Parathyroid adenoma (tissue), 2 donors: ENCODE measurements at regions not wholly inside any gene's neighbourhood (a gene's known extent, or its start where the extent isn't known, plus 50 kb on each side); places are given as distances from the start of the nearest gene placed in this dataset.

Experiments used
- H2AFZ ChIP-seq: fragments of 300-600 bp; sonication (generic); one replicate; pipeline ENCODE4 v1.7.0; 2017; ENCODE audit warnings: antibody characterized with exemption, mild to moderate bottlenecking
- H3K27ac ChIP-seq: fragments of 300-600 bp; sonication (generic); one replicate; pipeline ENCODE4 v1.7.0; 2017
- H3K27me3 ChIP-seq: fragments of 300-600 bp; sonication (generic); one replicate; pipeline ENCODE4 v1.7.0; 2017; ENCODE audit warnings: low read length; ENCODE audit not compliant: control insufficient read depth, insufficient read depth
- H3K36me3 ChIP-seq: fragments of 300-600 bp; sonication (generic); one replicate; pipeline ENCODE4 v1.7.0; 2017; ENCODE audit warnings: low read length; ENCODE audit not compliant: control insufficient read depth, insufficient read depth
- H3K4me1 ChIP-seq: fragments of 300-600 bp; sonication (generic); one replicate; pipeline ENCODE4 v1.7.0; 2017; ENCODE audit warnings: control low read depth
- H3K4me2 ChIP-seq: fragments of 300-600 bp; sonication (generic); one replicate; pipeline ENCODE4 v1.7.0; 2017; ENCODE audit warnings: low read length
- H3K4me3 ChIP-seq: fragments of 300-600 bp; sonication (generic); one replicate; pipeline ENCODE4 v1.7.0; 2017; ENCODE audit warnings: low read depth, low read length
- H3K79me2 ChIP-seq: fragments of 300-600 bp; sonication (generic); one replicate; pipeline ENCODE4 v1.7.0; 2017; ENCODE audit warnings: control low read depth
- H3K9ac ChIP-seq: fragments of 300-600 bp; sonication (generic); one replicate; pipeline ENCODE4 v1.7.0; 2017; ENCODE audit warnings: mild to moderate bottlenecking
- H3K9me3 ChIP-seq: fragments of 300-600 bp; sonication (generic); one replicate; pipeline ENCODE4 v1.7.0; 2017; ENCODE audit warnings: low read length; ENCODE audit not compliant: control insufficient read depth
- CTCF ChIP-seq: fragments of 300-600 bp; sonication (generic); IDR thresholded peaks from one replicate; pipeline ENCODE4 v1.7.0; 2017; ENCODE audit warnings: antibody characterized with exemption, mild to moderate bottlenecking
- donor health status: primary hyperparathyroidism.

GRCh38 chr15:87115795-87116194, 1036.1 kb downstream of the AGBL1 start:
- Histone ChIP-seq H3K9ac (no peak overlapping the region), H3K27ac (no peak overlapping the region), H3K36me3 (no peaks in the 10 kb centered on the region), H3K9me3 (no peaks in the 10 kb centered on the region), H3K79me2 (no peaks in the 10 kb centered on the region), H2AFZ (no peak overlapping the region), H3K4me3 (no peak overlapping the region), H3K4me2 (no peak overlapping the region), H3K4me1 (no peaks in the 10 kb centered on the region), H3K27me3 (no peaks in the 10 kb centered on the region)
- TF ChIP-seq CTCF = no peak

- Histone ChIP-seq H3K9me3 (no peaks in the 10 kb centered on the region), H3K4me2 (no peak overlapping the region), H3K27ac (no peak overlapping the region), H3K4me3 (no peak overlapping the region), H3K27me3 (no peaks in the 10 kb centered on the region), H3K36me3 (no peaks in the 10 kb centered on the region), H2AFZ (no peak overlapping the region), H3K79me2 (no peaks in the 10 kb centered on the region), H3K4me1 (no peaks in the 10 kb centered on the region), H3K9ac (no peak overlapping the region)
- no peak for TF ChIP-seq CTCF
Measured at GRCh38 chr15:87099916-87100315, 1020.2 kb downstream of the AGBL1 start.

GRCh38 chr15:87089551-87089950, 1009.9 kb downstream of the AGBL1 start:
- no peak overlapping the region for H3K9ac ChIP-seq
- TF ChIP-seq CTCF = no peak
- no peaks in the 10 kb centered on the region for H3K36me3 ChIP-seq
- no peak overlapping the region for H2AFZ ChIP-seq
- H3K9me3 ChIP-seq = no peaks in the 10 kb centered on the region
- no peaks in the 10 kb centered on the region for H3K79me2 ChIP-seq
- no peaks in the 10 kb centered on the region for H3K27me3 ChIP-seq
- no peak overlapping the region for H3K27ac ChIP-seq
- H3K4me3 ChIP-seq = no peak overlapping the region
- no peaks in the 10 kb centered on the region for H3K4me1 ChIP-seq
- H3K4me2 ChIP-seq = no peak overlapping the region

- Histone ChIP-seq H3K27me3 (no peaks in the 10 kb centered on the region), H2AFZ (no peak overlapping the region), H3K9me3 (no peaks in the 10 kb centered on the region), H3K9ac (no peak overlapping the region), H3K4me2 (no peak overlapping the region), H3K79me2 (no peaks in the 10 kb centered on the region), H3K4me3 (no peak overlapping the region), H3K4me1 (no peaks in the 10 kb centered on the region), H3K27ac (no peak overlapping the region), H3K36me3 (no peaks in the 10 kb centered on the region)
- no peak for TF ChIP-seq CTCF
Measured at GRCh38 chr15:87083201-87083600, 1003.5 kb downstream of the AGBL1 start.

GRCh38 chr15:87082581-87082980, 1002.9 kb downstream of the AGBL1 start:
- H3K4me2 ChIP-seq = no peak overlapping the region
- no peaks in the 10 kb centered on the region for H3K36me3 ChIP-seq
- H3K9ac ChIP-seq = no peak overlapping the region

More at GRCh38 chr15:87082581-87082980, 1002.9 kb downstream of the AGBL1 start:
- no peaks in the 10 kb centered on the region for H3K79me2 ChIP-seq
- no peaks in the 10 kb centered on the region for H3K4me1 ChIP-seq
- no peak for TF ChIP-seq CTCF
- H3K27ac ChIP-seq = no peak overlapping the region
- no peaks in the 10 kb centered on the region for H3K27me3 ChIP-seq
- no peaks in the 10 kb centered on the region for H3K9me3 ChIP-seq
- no peak overlapping the region for H3K4me3 ChIP-seq
- no peak overlapping the region for H2AFZ ChIP-seq
